ENCODE measurements at regions not wholly inside any gene's neighbourhood (a gene's known extent, or its start where the extent isn't known, plus 50 kb on each side); places are given as distances from the start of the nearest gene placed in this dataset.

GRCh38 chr18:14974088-14974487 is 226.1 kb downstream of the ANKRD30B start:
- H3K9me3 ChIP-seq (ENCODE audit: control insufficient read depth, insufficient read depth, low read depth, low read length), result no peaks in the 10 kb centered on the region
- H3K4me3 ChIP-seq (ENCODE audit: low read depth, low read length), result no peak overlapping the region
- TF ChIP-seq ZNF214 (tag by site-specific recombination; IDR thresholded peaks at IDR 0.05; ENCODE audit: borderline replicate concordance) (no peak), ZNF529 (tag by site-specific recombination; IDR thresholded peaks at IDR 0.05; ENCODE audit: insufficient replicate concordance) (no peak), ZNF704 (tag by site-specific recombination; IDR thresholded peaks at IDR 0.05) (no peak), SP7 (tag by site-specific recombination; IDR thresholded peaks at IDR 0.05) (no peak), ZNF280C (tag by site-specific recombination; IDR thresholded peaks at IDR 0.05) (no peak), ZNF140 (tag by site-specific recombination; IDR thresholded peaks at IDR 0.05) (no peak), ZBTB21 (tag by site-specific recombination; IDR thresholded peaks at IDR 0.05) (no peak), EGR2 (tag by site-specific recombination; IDR thresholded peaks at IDR 0.05; ENCODE audit: low read depth) (no peak), KLF10 (tag by site-specific recombination; IDR thresholded peaks at IDR 0.05) (no peak), ZSCAN16 (tag by site-specific recombination; IDR thresholded peaks at IDR 0.05) (no peak), ZFP41 (tag by site-specific recombination; IDR thresholded peaks at IDR 0.05; ENCODE audit: borderline replicate concordance) (no peak)
- no peak overlapping the region for H3K27ac ChIP-seq (ENCODE audit: extremely low read depth, low read depth, low read length)
- no peaks in the 10 kb centered on the region for H3K36me3 ChIP-seq (ENCODE audit: control insufficient read depth in 2 of 2, insufficient read depth in 1 of 2, low read length in 2 of 2)
- ChIA-PET POLR2A (no interaction called here), CTCF (no interaction called here)
- H3K4me1 ChIP-seq (ENCODE audit: control insufficient read depth, insufficient read depth, low read length), result no peaks in the 10 kb centered on the region

- no peaks in the 10 kb centered on the region for H3K36me3 ChIP-seq (ENCODE audit: control insufficient read depth in 2 of 2, insufficient read depth in 1 of 2, low read length in 2 of 2)
- POLR2A ChIA-PET, result no interaction called here
- no peak overlapping the region for H3K27ac ChIP-seq (ENCODE audit: extremely low read depth, low read depth, low read length)
- H3K9me3 ChIP-seq (ENCODE audit: control insufficient read depth, insufficient read depth, low read depth, low read length), result no peaks in the 10 kb centered on the region
- no peak overlapping the region for H3K4me3 ChIP-seq (ENCODE audit: low read depth, low read length)
- no peaks in the 10 kb centered on the region for H3K4me1 ChIP-seq (ENCODE audit: control insufficient read depth, insufficient read depth, low read length)
- CTCF ChIA-PET, result no interaction called here
- TF ChIP-seq ZNF169 (tag by site-specific recombination; IDR thresholded peaks at IDR 0.05), result no peak
- TF ChIP-seq ZNF23 (tag by site-specific recombination; IDR thresholded peaks at IDR 0.05; ENCODE audit: borderline replicate concordance), result no peak
- TF ChIP-seq, protein P1, sequence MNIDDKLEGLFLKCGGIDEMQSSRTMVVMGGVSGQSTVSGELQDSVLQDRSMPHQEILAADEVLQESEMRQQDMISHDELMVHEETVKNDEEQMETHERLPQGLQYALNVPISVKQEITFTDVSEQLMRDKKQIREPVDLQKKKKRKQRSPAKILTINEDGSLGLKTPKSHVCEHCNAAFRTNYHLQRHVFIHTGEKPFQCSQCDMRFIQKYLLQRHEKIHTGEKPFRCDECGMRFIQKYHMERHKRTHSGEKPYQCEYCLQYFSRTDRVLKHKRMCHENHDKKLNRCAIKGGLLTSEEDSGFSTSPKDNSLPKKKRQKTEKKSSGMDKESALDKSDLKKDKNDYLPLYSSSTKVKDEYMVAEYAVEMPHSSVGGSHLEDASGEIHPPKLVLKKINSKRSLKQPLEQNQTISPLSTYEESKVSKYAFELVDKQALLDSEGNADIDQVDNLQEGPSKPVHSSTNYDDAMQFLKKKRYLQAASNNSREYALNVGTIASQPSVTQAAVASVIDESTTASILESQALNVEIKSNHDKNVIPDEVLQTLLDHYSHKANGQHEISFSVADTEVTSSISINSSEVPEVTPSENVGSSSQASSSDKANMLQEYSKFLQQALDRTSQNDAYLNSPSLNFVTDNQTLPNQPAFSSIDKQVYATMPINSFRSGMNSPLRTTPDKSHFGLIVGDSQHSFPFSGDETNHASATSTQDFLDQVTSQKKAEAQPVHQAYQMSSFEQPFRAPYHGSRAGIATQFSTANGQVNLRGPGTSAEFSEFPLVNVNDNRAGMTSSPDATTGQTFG (tag by site-specific recombination; IDR thresholded peaks at IDR 0.05; ENCODE audit: borderline replicate concordance), result no peak
- TF ChIP-seq, protein P2, sequence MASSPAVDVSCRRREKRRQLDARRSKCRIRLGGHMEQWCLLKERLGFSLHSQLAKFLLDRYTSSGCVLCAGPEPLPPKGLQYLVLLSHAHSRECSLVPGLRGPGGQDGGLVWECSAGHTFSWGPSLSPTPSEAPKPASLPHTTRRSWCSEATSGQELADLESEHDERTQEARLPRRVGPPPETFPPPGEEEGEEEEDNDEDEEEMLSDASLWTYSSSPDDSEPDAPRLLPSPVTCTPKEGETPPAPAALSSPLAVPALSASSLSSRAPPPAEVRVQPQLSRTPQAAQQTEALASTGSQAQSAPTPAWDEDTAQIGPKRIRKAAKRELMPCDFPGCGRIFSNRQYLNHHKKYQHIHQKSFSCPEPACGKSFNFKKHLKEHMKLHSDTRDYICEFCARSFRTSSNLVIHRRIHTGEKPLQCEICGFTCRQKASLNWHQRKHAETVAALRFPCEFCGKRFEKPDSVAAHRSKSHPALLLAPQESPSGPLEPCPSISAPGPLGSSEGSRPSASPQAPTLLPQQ (tag by site-specific recombination; IDR thresholded peaks at IDR 0.05), result no peak
- TF ChIP-seq ZNF776 (tag by site-specific recombination; IDR thresholded peaks at IDR 0.05; ENCODE audit: borderline replicate concordance), result no peak
- TF ChIP-seq, protein P3, sequence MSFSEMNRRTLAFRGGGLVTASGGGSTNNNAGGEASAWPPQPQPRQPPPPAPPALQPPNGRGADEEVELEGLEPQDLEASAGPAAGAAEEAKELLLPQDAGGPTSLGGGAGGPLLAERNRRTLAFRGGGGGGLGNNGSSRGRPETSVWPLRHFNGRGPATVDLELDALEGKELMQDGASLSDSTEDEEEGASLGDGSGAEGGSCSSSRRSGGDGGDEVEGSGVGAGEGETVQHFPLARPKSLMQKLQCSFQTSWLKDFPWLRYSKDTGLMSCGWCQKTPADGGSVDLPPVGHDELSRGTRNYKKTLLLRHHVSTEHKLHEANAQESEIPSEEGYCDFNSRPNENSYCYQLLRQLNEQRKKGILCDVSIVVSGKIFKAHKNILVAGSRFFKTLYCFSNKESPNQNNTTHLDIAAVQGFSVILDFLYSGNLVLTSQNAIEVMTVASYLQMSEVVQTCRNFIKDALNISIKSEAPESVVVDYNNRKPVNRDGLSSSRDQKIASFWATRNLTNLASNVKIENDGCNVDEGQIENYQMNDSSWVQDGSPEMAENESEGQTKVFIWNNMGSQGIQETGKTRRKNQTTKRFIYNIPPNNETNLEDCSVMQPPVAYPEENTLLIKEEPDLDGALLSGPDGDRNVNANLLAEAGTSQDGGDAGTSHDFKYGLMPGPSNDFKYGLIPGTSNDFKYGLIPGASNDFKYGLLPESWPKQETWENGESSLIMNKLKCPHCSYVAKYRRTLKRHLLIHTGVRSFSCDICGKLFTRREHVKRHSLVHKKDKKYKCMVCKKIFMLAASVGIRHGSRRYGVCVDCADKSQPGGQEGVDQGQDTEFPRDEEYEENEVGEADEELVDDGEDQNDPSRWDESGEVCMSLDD (tag by site-specific recombination; IDR thresholded peaks at IDR 0.05), result no peak
- no peak for TF ChIP-seq ZNF518A (tag by site-specific recombination; conservative IDR thresholded peaks at IDR 0.05; ENCODE audit: low read depth)
Measured at GRCh38 chr18:14974576-14974975, 226.6 kb downstream of the ANKRD30B start.
